ENCODE measurements at regions not wholly inside any gene's neighbourhood (a gene's known extent, or its start where the extent isn't known, plus 50 kb on each side); places are given as distances from the start of the nearest gene placed in this dataset.

- H3K36me3 ChIP-seq (ENCODE audit: control insufficient read depth in 4 of 4, insufficient read depth in 3 of 4, low read depth in 1 of 4, low read length in 3 of 4): no peaks in the 10 kb centered on the region
- TF ChIP-seq ATF3 (IDR thresholded peaks at IDR 0.05): no peak
- no peak for TF ChIP-seq RAD21 (IDR thresholded peaks at IDR 0.05)
- TF ChIP-seq FOXA1 (IDR thresholded peaks at IDR 0.05): no peak
- no peak for TF ChIP-seq FOXA2 (IDR thresholded peaks at IDR 0.05)
- TF ChIP-seq HNF4A (conservative IDR thresholded peaks at IDR 0.05): no peak
- TF ChIP-seq HNF4G (IDR thresholded peaks at IDR 0.05): no peak
- no peak for TF ChIP-seq TAF1 (conservative IDR thresholded peaks at IDR 0.05)
- no peak for TF ChIP-seq REST (IDR thresholded peaks at IDR 0.05)
- TF ChIP-seq GABPA (IDR thresholded peaks at IDR 0.05 in 1 of 2, conservative IDR thresholded peaks at IDR 0.05 in 1 of 2): no peak
- no peak for TF ChIP-seq RXRA (IDR thresholded peaks at IDR 0.05)
- no peak for TF ChIP-seq EGR1 (IDR thresholded peaks at IDR 0.05; ENCODE audit: low read depth in 2 of 2)
- TF ChIP-seq SP1 (IDR thresholded peaks at IDR 0.05): no peak
- no peak for TF ChIP-seq JUND (IDR thresholded peaks at IDR 0.05)
- no peak for TF ChIP-seq CTCF (IDR thresholded peaks at IDR 0.05; ENCODE audit: low read depth, low read length, missing input control)
- no peak for TF ChIP-seq NR2F2 (IDR thresholded peaks at IDR 0.05)
- no peak for TF ChIP-seq MAX (IDR thresholded peaks at IDR 0.05)
- TF ChIP-seq ZBTB33 (IDR thresholded peaks at IDR 0.05): no peak
- no peak for TF ChIP-seq YY1 (IDR thresholded peaks at IDR 0.05)
- no peak overlapping the region for H3K4me3 ChIP-seq (ENCODE audit: low read depth in 1 of 3, low read length in 3 of 3)
- H3K9me3 ChIP-seq (ENCODE audit: control insufficient read depth in 4 of 4, low read length in 3 of 4): no peaks in the 10 kb centered on the region
- WGBS: 68% methylated on average over 2 of the region's 2 CpGs
- H3K27me3 ChIP-seq (ENCODE audit: control insufficient read depth in 4 of 4, insufficient read depth in 4 of 4, low read length in 3 of 4): no peaks in the 10 kb centered on the region
- no peak overlapping the region for H3K27ac ChIP-seq (ENCODE audit: low read depth in 1 of 2, low read length in 2 of 2)
- H3K9ac ChIP-seq (ENCODE audit: low read depth in 1 of 2, low read length in 2 of 2): no peak overlapping the region
- DNase-seq (ENCODE audit: low spot score): no peak
- H3K4me1 ChIP-seq (ENCODE audit: control insufficient read depth in 4 of 4, insufficient read depth in 4 of 4, low read length in 3 of 4): no peaks in the 10 kb centered on the region
Measured at GRCh38 chr20:12016291-12016690, 98.6 kb downstream of the BTBD3 start.
